T-helper 17 cell (primary cell): ENCODE measurements at regions not wholly inside any gene's neighbourhood (a gene's known extent, or its start where the extent isn't known, plus 50 kb on each side); places are given as distances from the start of the nearest gene placed in this dataset.
"Not testable (repeated sequence)": the region's sequence is repeated elsewhere in the genome, so short reads cannot be mapped to it uniquely, and the experiment has no call there.

ENCODE experiments used
- ATAC-seq: fragments of 150-1000 bp; cut with Tn5 transposase; 2 replicates; pipeline ENCODE4 v1.10.0; 2021; ENCODE audit warnings: mild to moderate bottlenecking, moderate library complexity
- DNase-seq, 3 donors: peaks; one replicate each; pipeline versions ENCODE4 v3.0.0 to v3.0.0-alpha.2; 2020 to 2021
- H3K9me3 ChIP-seq: one replicate; pipeline ENCODE4 v1.7.0; 2013; ENCODE audit warnings: low read length, mild to moderate bottlenecking; ENCODE audit not compliant: control insufficient read depth, poor library complexity, severe bottlenecking
- H3K27ac Mint-ChIP-seq: one replicate; pipeline ENCODE4 v1.8.0; 2022; ENCODE audit warnings: mild to moderate bottlenecking, moderate library complexity, mixed read lengths
- H3K27me3 Mint-ChIP-seq: one replicate; pipeline ENCODE4 v1.8.0; 2022; ENCODE audit warnings: mixed read lengths
- H3K36me3 Mint-ChIP-seq: one replicate; pipeline ENCODE4 v1.8.0; 2022; ENCODE audit warnings: low read depth, mixed read lengths
- H3K4me1 Mint-ChIP-seq: one replicate; pipeline ENCODE4 v1.8.0; 2022; ENCODE audit warnings: mild to moderate bottlenecking, mixed read lengths
- H3K4me3 Mint-ChIP-seq: one replicate; pipeline ENCODE4 v1.8.0; 2022; ENCODE audit warnings: mild to moderate bottlenecking, moderate library complexity, mixed read lengths

DNA sequence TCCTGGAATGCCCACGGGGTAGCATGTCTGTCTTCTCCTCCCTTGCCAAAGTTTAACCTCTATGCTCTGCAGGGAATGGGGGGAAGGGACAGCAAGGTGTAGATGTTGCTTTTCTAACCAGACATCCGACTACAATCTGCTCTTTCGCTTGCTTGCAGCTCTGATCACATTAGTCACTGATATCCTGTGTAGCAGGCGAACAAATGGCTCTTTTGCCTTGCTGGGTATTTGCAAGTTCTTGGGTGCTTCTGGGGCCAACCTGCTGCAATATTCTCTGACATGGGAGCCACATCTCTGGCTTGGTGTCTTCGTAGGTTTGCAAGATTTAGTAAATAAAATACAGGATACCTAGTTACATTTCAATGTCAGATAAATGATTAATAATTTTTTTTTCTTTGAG, 190.0 kb downstream of the ASB1 start:
- H3K9me3 ChIP-seq = no peaks in the 10 kb centered on the region
- DNase-seq (no peak), ATAC-seq (no peak)
- Mint-ChIP-seq H3K27me3 (peaks cover 32% of the 10 kb centered on the region), H3K27ac (no peak overlapping the region), H3K4me3 (no peak overlapping the region), H3K36me3 (peaks cover 2% of the 10 kb centered on the region), H3K4me1 (no peaks in the 10 kb centered on the region)

DNA sequence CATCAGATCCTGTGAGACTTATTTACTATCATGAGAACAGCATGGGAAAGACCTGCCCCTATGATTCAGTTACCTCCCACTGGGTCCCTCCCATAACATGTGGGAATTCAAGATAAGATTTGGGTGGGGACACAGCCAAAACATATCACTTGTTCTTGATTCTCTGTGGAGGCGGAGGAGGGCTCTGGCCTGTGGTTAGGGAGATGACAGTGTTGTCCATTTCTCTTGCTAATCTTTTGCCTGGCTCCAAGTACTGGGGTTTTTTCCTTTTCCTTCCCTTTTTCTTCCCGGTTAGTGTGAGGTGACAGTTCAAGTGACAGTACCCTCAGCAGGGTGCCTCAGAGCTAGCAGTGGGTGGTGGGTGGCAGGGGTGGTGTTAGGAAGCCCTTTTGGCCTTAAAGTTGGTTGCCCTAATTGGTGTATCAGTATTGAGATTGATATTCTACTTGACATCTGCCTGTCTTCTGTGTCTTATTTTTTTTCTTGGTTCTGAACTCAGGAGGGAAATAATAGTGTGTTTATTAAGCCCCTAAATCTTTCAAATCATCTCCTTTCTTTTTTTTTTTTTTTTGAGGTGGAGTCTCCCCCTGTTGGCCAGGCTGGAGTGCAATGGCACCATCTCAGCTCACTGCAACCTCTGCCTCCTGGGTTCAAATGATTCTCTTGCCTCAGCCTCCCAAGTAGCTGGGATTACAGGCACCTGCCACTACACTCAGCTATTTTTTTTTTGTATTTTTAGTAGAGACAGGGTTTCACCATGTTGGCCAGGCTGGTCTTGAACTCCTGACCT, 192.0 kb downstream of the ASB1 start:
- not testable (repeated sequence) for H3K9me3 ChIP-seq, H3K27ac Mint-ChIP-seq, DNase-seq, ATAC-seq, H3K36me3 Mint-ChIP-seq, H3K4me3 Mint-ChIP-seq, H3K4me1 Mint-ChIP-seq
- H3K27me3 Mint-ChIP-seq = peaks cover 37% of the 10 kb centered on the region

DNA sequence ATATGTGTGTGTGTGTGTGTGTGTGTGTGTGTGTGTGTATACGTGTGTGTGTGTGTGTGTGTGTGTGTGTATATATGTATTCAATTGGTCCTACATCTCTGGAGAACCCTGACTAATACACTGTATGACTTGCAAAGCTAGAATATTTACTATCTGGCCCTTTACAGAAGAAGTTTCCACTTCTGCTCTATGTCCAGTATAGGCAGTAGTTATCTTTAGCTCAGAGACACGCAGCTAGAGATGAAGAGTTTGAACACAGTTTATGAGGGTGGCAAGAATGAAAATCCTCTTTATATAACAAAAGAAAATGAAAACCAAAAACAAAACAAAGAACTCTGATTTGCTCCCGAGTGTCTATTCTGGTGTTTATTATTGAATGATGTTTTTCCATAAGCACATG, 201.2 kb downstream of the ASB1 start:
- Mint-ChIP-seq H3K36me3 (no peaks in the 10 kb centered on the region), H3K27ac (no peak overlapping the region), H3K4me3 (no peak overlapping the region), H3K4me1 (no peaks in the 10 kb centered on the region), H3K27me3 (peaks cover 10% of the 10 kb centered on the region)
- ATAC-seq = no peak
- no peaks in the 10 kb centered on the region for H3K9me3 ChIP-seq
- no peak for DNase-seq

DNA sequence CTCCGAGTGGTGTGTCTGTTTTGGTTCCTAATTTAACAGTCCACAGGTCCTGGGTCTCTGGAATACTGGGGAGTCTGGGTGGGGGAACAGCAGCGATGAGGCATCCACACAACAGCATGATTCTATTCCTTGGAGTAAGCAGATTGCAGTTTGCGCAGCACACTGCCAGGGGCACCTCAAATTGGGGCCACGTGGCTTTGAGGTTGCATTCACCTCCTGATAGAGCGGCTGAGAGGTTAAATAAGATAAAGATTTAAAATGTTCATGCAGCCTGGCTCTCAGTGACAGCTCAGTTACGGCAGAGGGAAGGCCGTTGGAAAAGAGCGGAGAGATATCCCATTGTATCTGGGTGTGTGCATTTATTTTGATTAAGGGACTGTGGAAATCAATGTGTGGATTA, 202.3 kb downstream of the ASB1 start:
- no peak for DNase-seq
- no peak overlapping the region for H3K27ac Mint-ChIP-seq
- peaks cover 22% of the 10 kb centered on the region for H3K27me3 Mint-ChIP-seq
- H3K4me3 Mint-ChIP-seq = no peak overlapping the region
- H3K4me1 Mint-ChIP-seq = no peaks in the 10 kb centered on the region
- ATAC-seq = no peak
- no peaks in the 10 kb centered on the region for H3K9me3 ChIP-seq
- no peaks in the 10 kb centered on the region for H3K36me3 Mint-ChIP-seq

DNA sequence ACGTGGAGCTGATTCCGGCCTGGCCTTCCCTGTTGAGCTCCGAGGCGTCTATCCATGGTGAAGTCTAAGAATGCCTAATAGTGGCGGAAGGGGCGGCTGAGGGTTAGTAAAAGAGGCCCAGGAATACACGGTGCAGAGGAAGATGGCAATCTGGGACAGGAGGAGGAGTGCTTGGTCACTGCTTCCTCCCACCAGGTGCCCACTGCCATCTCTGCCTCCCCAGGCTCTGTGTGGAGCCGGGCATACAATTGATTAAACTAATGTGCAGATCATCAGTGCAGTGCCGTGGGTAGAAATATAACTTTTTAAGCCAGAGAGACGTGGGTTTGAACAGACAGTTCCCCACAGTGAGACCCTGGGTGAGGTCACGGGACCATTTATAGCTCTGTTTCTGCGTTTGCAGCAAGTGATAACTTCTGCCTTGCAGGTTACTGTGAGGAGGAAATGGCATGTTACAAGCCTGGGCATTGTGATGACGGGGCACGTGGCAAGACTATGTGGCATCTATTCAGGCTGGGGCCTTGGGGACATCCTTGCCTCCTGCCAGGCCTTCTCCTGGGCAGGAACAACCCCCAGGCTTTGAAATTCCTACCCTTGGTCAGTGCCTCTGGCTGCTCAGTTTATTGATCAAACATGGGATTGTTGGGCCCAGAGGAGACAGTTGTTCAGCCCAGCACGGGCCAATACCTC, 204.9 kb downstream of the ASB1 start:
- no peak overlapping the region for H3K4me3 Mint-ChIP-seq
- H3K9me3 ChIP-seq = no peaks in the 10 kb centered on the region
- ATAC-seq (no peak), DNase-seq (no peak)
- H3K4me1 Mint-ChIP-seq = no peaks in the 10 kb centered on the region
- no peaks in the 10 kb centered on the region for H3K36me3 Mint-ChIP-seq
- H3K27me3 Mint-ChIP-seq = peaks cover 37% of the 10 kb centered on the region
- no peak overlapping the region for H3K27ac Mint-ChIP-seq

DNA sequence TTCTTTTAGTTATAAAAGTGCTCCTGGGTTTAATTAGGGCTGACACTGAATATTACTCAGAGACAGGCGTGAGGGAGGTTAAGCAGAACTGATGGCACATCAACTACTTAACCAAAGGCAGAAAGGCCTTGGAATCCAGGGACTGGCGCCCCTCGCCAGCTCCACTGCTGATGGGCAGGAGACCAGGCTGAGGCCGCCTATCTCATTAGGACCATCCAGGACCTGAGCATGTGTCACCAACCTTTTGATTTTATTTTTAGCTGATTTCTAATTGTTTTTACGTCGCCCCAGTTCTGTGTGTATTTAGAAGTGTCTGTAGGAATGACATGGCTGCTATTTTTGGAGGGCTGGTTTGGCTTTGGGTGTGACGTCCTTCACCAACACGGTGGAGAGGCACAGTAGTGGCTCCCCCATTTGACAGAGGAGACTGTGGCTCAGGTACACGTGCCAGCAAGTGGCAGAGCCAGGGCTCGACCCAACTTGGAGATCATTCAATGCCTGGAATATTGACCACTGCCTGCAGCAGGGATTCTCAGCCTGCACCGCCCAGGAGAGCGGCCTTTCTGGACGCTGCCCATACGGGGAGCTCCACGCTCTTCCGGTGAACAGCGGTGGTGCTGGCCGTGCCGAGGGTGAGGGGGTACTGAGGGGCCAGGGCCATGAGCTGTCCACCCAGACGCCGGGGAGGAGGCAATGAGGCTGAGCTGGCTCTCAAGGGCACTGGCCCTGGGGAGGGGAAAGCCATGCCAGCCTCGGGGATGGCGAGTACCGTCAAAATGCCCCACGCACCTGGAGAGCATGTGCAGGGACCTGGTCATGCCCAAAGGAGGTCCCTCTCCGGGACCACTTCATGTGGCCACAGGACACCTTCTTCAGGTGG, 205.7 kb downstream of the ASB1 start:
- no peak for DNase-seq
- Mint-ChIP-seq H3K4me1 (no peaks in the 10 kb centered on the region), H3K36me3 (no peaks in the 10 kb centered on the region), H3K27ac (no peak overlapping the region), H3K27me3 (peaks cover 45% of the 10 kb centered on the region), H3K4me3 (no peak overlapping the region)
- ATAC-seq = no peak
- no peaks in the 10 kb centered on the region for H3K9me3 ChIP-seq

DNA sequence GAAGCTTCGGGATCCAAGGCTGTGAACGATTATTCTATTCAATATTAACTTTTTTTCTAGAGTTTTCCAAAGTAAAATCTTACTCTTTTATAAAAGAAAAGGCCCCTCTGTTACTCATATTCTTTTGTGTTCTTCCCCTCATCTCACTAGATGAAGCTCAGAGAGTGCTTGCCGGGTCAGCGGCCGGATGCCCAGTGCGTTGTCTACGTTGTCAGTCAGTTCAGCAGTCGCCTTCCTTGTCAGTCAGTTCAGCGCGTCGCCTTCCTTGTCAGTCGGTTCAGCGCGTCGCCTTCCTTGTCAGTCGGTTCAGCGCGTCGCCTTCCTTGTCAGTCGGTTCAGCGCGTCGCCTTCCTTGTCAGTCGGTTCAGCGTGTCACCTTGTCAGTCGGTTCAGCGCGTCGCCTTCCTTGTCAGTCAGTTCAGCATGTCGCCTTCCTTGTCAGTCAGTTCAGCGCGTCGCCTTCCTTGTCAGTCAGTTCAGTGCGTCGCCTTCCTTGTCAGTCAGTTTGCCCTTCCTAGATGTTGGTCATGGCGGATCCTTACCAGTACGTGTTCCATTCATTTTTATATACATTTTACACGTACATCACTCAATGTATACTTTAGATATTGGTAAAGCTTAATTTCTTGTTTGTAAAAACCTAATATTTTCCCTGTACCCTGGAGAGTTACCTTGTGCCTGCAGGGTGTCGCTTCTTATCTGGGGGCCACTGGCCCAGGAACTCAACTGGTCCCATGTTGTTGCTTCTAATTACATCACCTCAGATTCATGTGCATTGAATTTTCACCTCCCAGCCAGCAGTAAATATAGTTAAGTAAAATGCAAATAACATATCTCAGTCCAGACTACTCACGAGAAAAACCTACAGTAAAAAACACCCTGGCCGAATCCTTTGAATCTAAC, 206.9 kb downstream of the ASB1 start:
- no peaks in the 10 kb centered on the region for H3K36me3 Mint-ChIP-seq
- peaks cover 54% of the 10 kb centered on the region for H3K27me3 Mint-ChIP-seq
- ATAC-seq = no peak
- H3K4me3 Mint-ChIP-seq = no peak overlapping the region
- H3K4me1 Mint-ChIP-seq = no peaks in the 10 kb centered on the region
- DNase-seq = no peak
- H3K9me3 ChIP-seq = no peaks in the 10 kb centered on the region
- H3K27ac Mint-ChIP-seq = no peak overlapping the region

DNA sequence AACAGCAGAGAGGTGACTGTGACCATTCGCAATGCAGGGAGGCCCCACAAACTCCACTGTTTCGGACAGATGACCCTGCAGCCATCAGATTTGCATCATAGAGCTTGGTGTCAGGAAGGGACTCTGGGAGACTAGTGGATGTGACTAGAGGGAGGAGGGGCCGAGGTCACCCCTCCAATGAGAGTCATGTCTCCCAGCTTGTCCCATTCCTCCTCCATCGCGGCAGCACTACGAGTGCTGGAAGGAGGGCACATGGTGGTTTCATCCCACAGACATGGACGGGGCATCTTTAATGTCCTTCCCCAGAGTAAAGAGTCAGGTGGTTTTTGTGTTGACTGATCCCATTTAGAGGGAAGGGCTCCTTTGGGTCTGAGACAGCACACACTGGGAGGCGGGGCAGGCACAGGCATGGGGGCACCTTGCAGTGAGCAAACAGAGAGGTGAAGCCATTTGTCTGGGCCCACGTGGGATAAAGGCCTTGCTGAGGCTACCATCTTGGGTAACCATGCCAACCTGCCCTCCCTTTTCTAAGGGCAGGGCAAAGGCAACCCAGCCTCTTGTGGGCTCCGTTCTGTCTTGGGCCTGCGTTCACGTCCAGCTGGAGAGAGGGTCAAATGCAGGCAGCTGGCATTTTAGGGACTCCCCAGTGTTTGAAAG, 208.1 kb downstream of the ASB1 start:
- no peaks in the 10 kb centered on the region for H3K36me3 Mint-ChIP-seq
- peaks cover 62% of the 10 kb centered on the region for H3K27me3 Mint-ChIP-seq
- DNase-seq (no peak), ATAC-seq (no peak)
- no peak overlapping the region for H3K27ac Mint-ChIP-seq
- H3K4me1 Mint-ChIP-seq = no peaks in the 10 kb centered on the region
- H3K9me3 ChIP-seq = no peaks in the 10 kb centered on the region
- H3K4me3 Mint-ChIP-seq = no peak overlapping the region

DNA sequence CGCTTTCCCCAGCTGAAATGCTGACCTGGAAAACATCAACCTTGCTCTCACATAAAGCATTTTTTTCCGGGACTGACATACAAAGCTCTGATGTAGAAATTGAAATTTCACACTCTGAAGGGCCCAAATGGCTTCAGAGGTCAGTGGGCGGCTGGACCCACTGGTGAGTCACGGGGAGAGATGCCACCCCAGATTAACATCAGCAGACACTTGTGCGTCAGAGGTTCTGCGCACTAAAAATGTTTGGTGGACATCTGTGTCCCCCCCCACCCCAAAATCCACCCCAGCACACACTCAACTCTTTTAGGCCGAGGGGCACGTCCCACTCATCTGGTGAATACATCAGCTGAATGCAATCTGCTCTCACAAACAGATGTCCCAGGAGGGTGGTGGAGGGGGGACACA, 208.9 kb downstream of the ASB1 start:
- H3K9me3 ChIP-seq = no peaks in the 10 kb centered on the region
- Mint-ChIP-seq H3K27me3 (peaks cover 69% of the 10 kb centered on the region), H3K36me3 (no peaks in the 10 kb centered on the region), H3K4me1 (no peaks in the 10 kb centered on the region), H3K4me3 (no peak overlapping the region), H3K27ac (no peak overlapping the region)
- DNase-seq = no peak
- ATAC-seq = no peak

DNA sequence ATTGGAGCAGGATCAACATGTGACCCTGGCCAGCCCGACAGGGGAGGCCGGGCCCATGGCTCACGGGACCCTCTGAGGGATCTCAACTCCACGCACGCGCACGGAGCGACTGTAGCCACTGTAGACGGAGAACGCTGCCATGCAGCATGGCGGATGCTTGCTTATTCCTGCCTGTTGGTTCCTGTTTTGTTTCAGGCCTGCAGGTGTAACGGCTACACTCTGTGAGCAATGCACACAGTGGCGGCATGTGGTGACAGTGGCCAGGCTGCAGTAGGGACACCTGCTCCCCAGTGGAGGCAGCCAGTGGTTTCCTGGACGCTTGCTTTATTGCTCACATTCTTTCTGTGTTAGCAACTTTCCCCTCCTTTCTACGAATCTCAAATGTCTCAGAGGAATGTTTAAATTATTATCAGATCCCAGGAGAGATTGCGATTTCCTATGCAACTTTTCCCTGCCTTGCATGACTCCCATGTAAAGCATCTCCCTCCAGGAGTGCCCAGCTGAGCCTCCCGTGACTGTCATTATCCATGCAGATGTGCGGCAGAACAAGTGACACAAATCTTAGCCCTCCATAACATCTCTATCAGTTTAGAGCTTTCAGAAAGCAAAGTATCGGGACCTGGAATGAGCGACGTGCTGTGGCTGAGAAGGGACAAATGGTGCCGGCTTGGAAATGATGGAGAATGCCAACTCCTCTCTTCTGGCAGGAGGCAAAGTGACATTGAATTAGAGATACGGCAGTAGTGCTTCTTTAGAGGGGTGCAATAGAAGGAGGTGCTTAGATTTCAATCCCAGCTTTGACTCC, 209.7 kb downstream of the ASB1 start:
- H3K4me1 Mint-ChIP-seq = no peaks in the 10 kb centered on the region
- no peak overlapping the region for H3K4me3 Mint-ChIP-seq
- H3K27me3 Mint-ChIP-seq = peaks cover 74% of the 10 kb centered on the region
- no peaks in the 10 kb centered on the region for H3K36me3 Mint-ChIP-seq
- no peak for ATAC-seq
- no peaks in the 10 kb centered on the region for H3K9me3 ChIP-seq
- DNase-seq = no peak
- no peak overlapping the region for H3K27ac Mint-ChIP-seq

DNA sequence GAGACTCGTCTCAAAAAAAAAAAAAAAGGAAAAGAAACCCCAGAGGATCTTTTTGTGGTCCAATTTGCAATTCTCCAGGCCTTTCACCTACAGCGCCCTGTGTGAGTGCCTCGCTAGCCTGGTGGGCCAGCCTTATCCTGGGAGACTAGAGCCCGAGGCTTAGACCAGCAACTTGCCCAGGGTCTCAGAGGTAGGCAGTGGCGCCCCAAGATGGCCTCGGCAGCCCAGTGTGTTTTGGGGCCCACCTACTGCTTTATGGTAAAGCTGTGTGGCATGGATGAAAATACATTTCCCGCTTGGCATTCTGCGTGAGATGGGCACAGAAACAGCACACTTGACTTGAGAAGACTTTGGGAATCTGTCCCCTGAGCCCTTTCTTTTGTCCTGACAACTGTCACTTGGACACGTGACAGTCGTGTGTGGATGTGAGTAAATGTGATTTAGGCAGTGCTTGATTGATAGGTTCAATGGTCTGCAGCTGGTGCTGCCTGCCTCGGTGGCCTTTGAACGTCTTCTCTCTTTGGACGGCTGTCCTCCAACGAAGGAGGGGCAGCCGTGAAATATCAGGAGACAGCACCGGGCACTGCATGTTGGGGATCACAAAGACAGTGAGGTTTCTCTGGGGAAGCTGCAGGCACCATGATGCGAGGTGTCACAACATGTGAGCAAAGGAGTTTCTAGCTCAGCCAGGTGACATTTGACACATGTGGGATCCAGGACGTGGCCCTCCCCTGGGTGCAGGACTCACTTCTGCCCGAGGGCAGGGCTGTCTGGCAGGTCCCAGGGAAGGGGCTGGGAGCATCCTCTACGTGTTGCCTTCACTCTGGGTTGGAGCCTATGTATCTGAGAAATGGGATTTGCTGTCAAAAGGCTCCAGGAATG, 209.5 kb upstream of the TWIST2 start:
- Mint-ChIP-seq H3K4me3 (no peak overlapping the region), H3K4me1 (no peaks in the 10 kb centered on the region), H3K27me3 (peaks cover 59% of the 10 kb centered on the region), H3K27ac (no peak overlapping the region), H3K36me3 (no peaks in the 10 kb centered on the region)
- ATAC-seq = no peak
- no peaks in the 10 kb centered on the region for H3K9me3 ChIP-seq
- no peak for DNase-seq
